ENCODE measurements at regions not wholly inside any gene's neighbourhood (a gene's known extent, or its start where the extent isn't known, plus 50 kb on each side); places are given as distances from the start of the nearest gene placed in this dataset.
"Not testable (repeated sequence)": the region's sequence is repeated elsewhere in the genome, so short reads cannot be mapped to it uniquely, and the experiment has no call there.

- H3K4me1 Mint-ChIP-seq (ENCODE audit: low read depth); H3K4me3 Mint-ChIP-seq; H3K36me3 Mint-ChIP-seq (ENCODE audit: low read depth); H3K27ac Mint-ChIP-seq; H3K27me3 ChIP-seq (ENCODE audit: control insufficient read depth in 1 of 2, insufficient read depth in 2 of 2, low read length in 2 of 2); H3K4me3 ChIP-seq (ENCODE audit: low read length); H3K27ac ChIP-seq (ENCODE audit: low read depth in 1 of 2, low read length in 2 of 2); H3K9me3 Mint-ChIP-seq; ATAC-seq (ENCODE audit: poor library complexity); H3K4me1 ChIP-seq (ENCODE audit: insufficient read depth, low read length); POLR2A ChIA-PET; H3K36me3 ChIP-seq (ENCODE audit: insufficient read depth, low read length); H3K9me3 ChIP-seq (ENCODE audit: control insufficient read depth in 1 of 2, insufficient read depth in 1 of 2, low read length in 2 of 2): not testable (repeated sequence)
- peak; percentile 60 for TF ChIP-seq CTCF (IDR thresholded peaks at IDR 0.05)
- H3K27me3 Mint-ChIP-seq = peaks cover 15% of the 10 kb centered on the region
- CTCF ChIA-PET = interaction anchor here (0.7 to 1.3 kb wide), 8 partner anchors 10 to 1726 kb away, joined by 3 to 4 read pairs (median 3); partner anchors contain the start of gene C3orf33
- DNase-seq = peak; percentile 9 to 58 (median 40)
- intact Hi-C loops (cut with DNase I, micrococcal nuclease) = loop anchor here (5.0 to 10.0 kb wide), 4 partner anchors 461 to 1201 kb away; no protein-coding TSS in a partner anchor
These were observed 76.3 kb upstream of the KCNAB1 start for GRCh38 chr3:156043832-156044633.

GRCh38 chr3:156044634-156044975, 75.8 kb upstream of the KCNAB1 start:
- DNase-seq (no peak), ATAC-seq (ENCODE audit: poor library complexity) (no peak)
- Mint-ChIP-seq H3K36me3 (ENCODE audit: low read depth) (no peaks in the 10 kb centered on the region), H3K4me1 (ENCODE audit: low read depth) (no peaks in the 10 kb centered on the region), H3K4me3 (no peak overlapping the region), H3K27ac (no peak overlapping the region), H3K9me3 (no peaks in the 10 kb centered on the region), H3K27me3 (peaks cover 21% of the 10 kb centered on the region)
- TF ChIP-seq CTCF (IDR thresholded peaks at IDR 0.05) = no peak
- H3K27ac ChIP-seq (ENCODE audit: low read depth in 1 of 2, low read length in 2 of 2) = no peak overlapping the region
- no peaks in the 10 kb centered on the region for H3K9me3 ChIP-seq (ENCODE audit: control insufficient read depth in 1 of 2, insufficient read depth in 1 of 2, low read length in 2 of 2)
- no peaks in the 10 kb centered on the region for H3K4me1 ChIP-seq (ENCODE audit: insufficient read depth, low read length)
- H3K36me3 ChIP-seq (ENCODE audit: insufficient read depth, low read length) = no peaks in the 10 kb centered on the region
- no peak overlapping the region for H3K4me3 ChIP-seq (ENCODE audit: low read length)
- H3K27me3 ChIP-seq (ENCODE audit: control insufficient read depth in 1 of 2, insufficient read depth in 2 of 2, low read length in 2 of 2) = no peaks in the 10 kb centered on the region
- CTCF ChIA-PET = interaction anchor here (0.8 to 1.2 kb wide), 4 partner anchors 41 to 481 kb away, joined by 3 to 4 read pairs (median 3); partner anchors contain the start of gene C3orf33
- POLR2A ChIA-PET = no interaction called here
- intact Hi-C loops (cut with DNase I, micrococcal nuclease) = loop anchor here (5.0 to 10.0 kb wide), 4 partner anchors 460 to 1200 kb away; no protein-coding TSS in a partner anchor

- H3K36me3 Mint-ChIP-seq (ENCODE audit: low read depth); H3K4me1 Mint-ChIP-seq (ENCODE audit: low read depth); H3K9me3 ChIP-seq (ENCODE audit: control insufficient read depth in 1 of 2, insufficient read depth in 1 of 2, low read length in 2 of 2); H3K4me1 ChIP-seq (ENCODE audit: insufficient read depth, low read length); H3K36me3 ChIP-seq (ENCODE audit: insufficient read depth, low read length); H3K9me3 Mint-ChIP-seq; H3K27ac ChIP-seq (ENCODE audit: low read depth in 1 of 2, low read length in 2 of 2); H3K27ac Mint-ChIP-seq; DNase-seq; ATAC-seq (ENCODE audit: poor library complexity); POLR2A ChIA-PET; CTCF ChIA-PET; H3K4me3 ChIP-seq (ENCODE audit: low read length); H3K4me3 Mint-ChIP-seq; H3K27me3 ChIP-seq (ENCODE audit: control insufficient read depth in 1 of 2, insufficient read depth in 2 of 2, low read length in 2 of 2): not testable (repeated sequence)
- intact Hi-C loops (cut with DNase I, micrococcal nuclease) = loop anchor here (10.0 kb wide), 3 partner anchors 456 to 1196 kb away; no protein-coding TSS in a partner anchor
- H3K27me3 Mint-ChIP-seq = peaks cover 46% of the 10 kb centered on the region
These were observed 71.9 kb upstream of the KCNAB1 start for GRCh38 chr3:156048483-156048882.

All from CD4-positive, alpha-beta T cell (primary cell).